Osteocyte (in vitro differentiated cells): ENCODE measurements at regions not wholly inside any gene's neighbourhood (a gene's known extent, or its start where the extent isn't known, plus 50 kb on each side); places are given as distances from the start of the nearest gene placed in this dataset.

Source experiments
- DNase-seq: peaks from one replicate; pipeline ENCODE4 v3.0.0; 2021; ENCODE audit warnings: mixed read lengths; ENCODE audit not compliant: unreplicated experiment; ENCODE audit errors: extremely low spot score
- H3K27ac Mint-ChIP-seq: one replicate; pipeline ENCODE4 v1.8.0; 2021; ENCODE audit warnings: mild to moderate bottlenecking, mixed read lengths; ENCODE audit not compliant: unreplicated experiment
- H3K27me3 Mint-ChIP-seq: one replicate; pipeline ENCODE4 v1.8.0; 2021; ENCODE audit warnings: mixed read lengths; ENCODE audit not compliant: unreplicated experiment
- H3K36me3 Mint-ChIP-seq: one replicate; pipeline ENCODE4 v1.8.0; 2021; ENCODE audit warnings: mixed read lengths; ENCODE audit not compliant: unreplicated experiment
- H3K4me1 Mint-ChIP-seq: one replicate; pipeline ENCODE4 v1.8.0; 2021; ENCODE audit warnings: mixed read lengths; ENCODE audit not compliant: unreplicated experiment
- H3K4me3 Mint-ChIP-seq: one replicate; pipeline ENCODE4 v1.8.0; 2021; ENCODE audit warnings: mild to moderate bottlenecking, moderate library complexity, mixed read lengths; ENCODE audit not compliant: unreplicated experiment
- H3K9me3 Mint-ChIP-seq: one replicate; pipeline ENCODE4 v1.8.0; 2021; ENCODE audit warnings: mixed read lengths; ENCODE audit not compliant: unreplicated experiment
- TF ChIP-seq, protein P1 (sequence below): fragments of 200-600 bp; sonication (generic); IDR thresholded peaks from 2 replicates; pipeline ENCODE4 v1.5.0; 2021; ENCODE audit warnings: antibody characterized with exemption, mild to moderate bottlenecking, moderate library complexity

- H3K36me3 Mint-ChIP-seq = no peaks in the 10 kb centered on the region
- H3K4me3 Mint-ChIP-seq = no peak overlapping the region
- H3K27me3 Mint-ChIP-seq = no peaks in the 10 kb centered on the region
- H3K4me1 Mint-ChIP-seq = peaks cover 10% of the 10 kb centered on the region
- no peaks in the 10 kb centered on the region for H3K9me3 Mint-ChIP-seq
- TF ChIP-seq, protein P1, sequence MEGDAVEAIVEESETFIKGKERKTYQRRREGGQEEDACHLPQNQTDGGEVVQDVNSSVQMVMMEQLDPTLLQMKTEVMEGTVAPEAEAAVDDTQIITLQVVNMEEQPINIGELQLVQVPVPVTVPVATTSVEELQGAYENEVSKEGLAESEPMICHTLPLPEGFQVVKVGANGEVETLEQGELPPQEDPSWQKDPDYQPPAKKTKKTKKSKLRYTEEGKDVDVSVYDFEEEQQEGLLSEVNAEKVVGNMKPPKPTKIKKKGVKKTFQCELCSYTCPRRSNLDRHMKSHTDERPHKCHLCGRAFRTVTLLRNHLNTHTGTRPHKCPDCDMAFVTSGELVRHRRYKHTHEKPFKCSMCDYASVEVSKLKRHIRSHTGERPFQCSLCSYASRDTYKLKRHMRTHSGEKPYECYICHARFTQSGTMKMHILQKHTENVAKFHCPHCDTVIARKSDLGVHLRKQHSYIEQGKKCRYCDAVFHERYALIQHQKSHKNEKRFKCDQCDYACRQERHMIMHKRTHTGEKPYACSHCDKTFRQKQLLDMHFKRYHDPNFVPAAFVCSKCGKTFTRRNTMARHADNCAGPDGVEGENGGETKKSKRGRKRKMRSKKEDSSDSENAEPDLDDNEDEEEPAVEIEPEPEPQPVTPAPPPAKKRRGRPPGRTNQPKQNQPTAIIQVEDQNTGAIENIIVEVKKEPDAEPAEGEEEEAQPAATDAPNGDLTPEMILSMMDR = no peak
- no peak for DNase-seq
- no peak overlapping the region for H3K27ac Mint-ChIP-seq
These were observed 63.9 kb upstream of the FAT1 start for GRCh38 chr4:186787536-186787935.

GRCh38 chr4:186789651-186790050 lies 66.0 kb upstream of the FAT1 start:
- no peak overlapping the region for H3K27ac Mint-ChIP-seq
- peaks cover 10% of the 10 kb centered on the region for H3K4me1 Mint-ChIP-seq
- H3K4me3 Mint-ChIP-seq = no peak overlapping the region
- H3K9me3 Mint-ChIP-seq = no peaks in the 10 kb centered on the region
- TF ChIP-seq, protein P1 = no peak
- DNase-seq = no peak
- H3K27me3 Mint-ChIP-seq = no peaks in the 10 kb centered on the region
- H3K36me3 Mint-ChIP-seq = no peaks in the 10 kb centered on the region

GRCh38 chr4:186790630-186791029 lies 67.0 kb upstream of the FAT1 start:
- no peak overlapping the region for H3K4me3 Mint-ChIP-seq
- no peak for DNase-seq
- no peaks in the 10 kb centered on the region for H3K36me3 Mint-ChIP-seq
- peaks cover 10% of the 10 kb centered on the region for H3K4me1 Mint-ChIP-seq
- no peaks in the 10 kb centered on the region for H3K9me3 Mint-ChIP-seq
- no peak overlapping the region for H3K27ac Mint-ChIP-seq
- H3K27me3 Mint-ChIP-seq = no peaks in the 10 kb centered on the region
- TF ChIP-seq, protein P1 = no peak

DNA sequence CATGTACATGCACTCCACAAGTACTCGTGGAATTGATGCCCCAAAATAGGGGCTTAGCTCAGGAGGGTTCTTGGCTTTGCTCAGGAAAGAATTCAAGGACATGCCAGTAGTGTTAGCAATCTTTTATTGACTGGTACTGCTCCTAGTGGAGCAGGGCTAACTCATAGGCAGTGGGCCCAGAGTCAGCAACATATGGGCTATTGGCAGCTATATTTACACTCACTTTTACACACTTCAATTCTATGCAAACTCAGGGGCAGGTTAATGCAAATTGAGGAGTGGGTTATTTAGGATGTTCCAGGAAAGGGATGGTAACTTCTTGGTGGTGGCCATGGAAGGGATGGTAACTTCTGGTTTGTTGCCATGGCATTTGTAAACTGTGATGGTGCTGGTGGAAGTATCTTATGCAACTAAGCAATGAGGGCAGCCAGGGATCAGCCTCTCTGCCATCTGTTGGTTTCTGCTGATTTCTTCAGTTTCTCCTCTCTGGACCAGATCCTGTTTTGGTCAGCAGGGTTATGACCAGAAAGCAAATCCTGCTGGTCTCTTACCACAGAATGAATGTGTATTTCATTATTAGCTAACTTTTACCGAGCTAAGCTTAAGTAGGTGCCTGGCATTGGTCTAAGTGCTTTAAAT lies 69.2 kb upstream of the FAT1 start:
- H3K27me3 Mint-ChIP-seq = no peaks in the 10 kb centered on the region
- DNase-seq = no peak
- no peak overlapping the region for H3K27ac Mint-ChIP-seq
- no peak overlapping the region for H3K4me3 Mint-ChIP-seq
- H3K36me3 Mint-ChIP-seq = no peaks in the 10 kb centered on the region
- no peaks in the 10 kb centered on the region for H3K9me3 Mint-ChIP-seq
- H3K4me1 Mint-ChIP-seq = peaks cover 10% of the 10 kb centered on the region
- TF ChIP-seq, protein P1 = no peak

GRCh38 chr4:186798951-186799659 lies 75.4 kb upstream of the FAT1 start:
- Mint-ChIP-seq H3K4me1 (no peaks in the 10 kb centered on the region), H3K9me3 (no peaks in the 10 kb centered on the region), H3K27ac (no peak overlapping the region), H3K4me3 (no peak overlapping the region), H3K27me3 (no peaks in the 10 kb centered on the region), H3K36me3 (no peaks in the 10 kb centered on the region)
- no peak for DNase-seq
- TF ChIP-seq, protein P1 = no peak
